ENCODE measurements at regions not wholly inside any gene's neighbourhood (a gene's known extent, or its start where the extent isn't known, plus 50 kb on each side); places are given as distances from the start of the nearest gene placed in this dataset.

GRCh38 chr10:6734286-6734685 lies 154.2 kb upstream of the PRKCQ start (continued):
- TF ChIP-seq, protein P1, sequence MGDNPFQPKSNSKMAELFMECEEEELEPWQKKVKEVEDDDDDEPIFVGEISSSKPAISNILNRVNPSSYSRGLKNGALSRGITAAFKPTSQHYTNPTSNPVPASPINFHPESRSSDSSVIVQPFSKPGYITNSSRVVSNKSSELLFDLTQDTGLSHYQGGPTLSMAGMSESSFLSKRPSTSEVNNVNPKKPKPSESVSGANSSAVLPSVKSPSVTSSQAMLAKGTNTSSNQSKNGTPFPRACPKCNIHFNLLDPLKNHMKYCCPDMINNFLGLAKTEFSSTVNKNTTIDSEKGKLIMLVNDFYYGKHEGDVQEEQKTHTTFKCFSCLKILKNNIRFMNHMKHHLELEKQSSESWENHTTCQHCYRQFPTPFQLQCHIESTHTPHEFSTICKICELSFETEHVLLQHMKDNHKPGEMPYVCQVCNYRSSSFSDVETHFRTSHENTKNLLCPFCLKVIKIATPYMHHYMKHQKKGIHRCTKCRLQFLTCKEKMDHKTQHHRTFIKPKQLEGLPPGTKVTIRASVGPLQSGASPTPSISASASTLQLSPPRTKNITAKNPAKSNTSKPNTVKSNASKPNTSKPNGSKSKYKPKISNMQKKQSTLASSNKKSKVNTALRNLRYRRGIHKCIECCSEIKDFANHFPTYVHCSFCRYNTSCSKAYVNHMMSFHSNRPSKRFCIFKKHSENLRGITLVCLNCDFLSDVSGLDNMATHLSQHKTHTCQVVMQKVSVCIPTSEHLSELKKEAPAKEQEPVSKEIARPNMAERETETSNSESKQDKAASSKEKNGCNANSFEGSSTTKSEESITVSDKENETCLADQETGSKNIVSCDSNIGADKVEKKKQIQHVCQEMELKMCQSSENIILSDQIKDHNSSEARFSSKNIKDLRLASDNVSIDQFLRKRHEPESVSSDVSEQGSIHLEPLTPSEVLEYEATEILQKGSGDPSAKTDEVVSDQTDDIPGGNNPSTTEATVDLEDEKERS (tag by site-specific recombination; IDR thresholded peaks at IDR 0.05): no peak
- TF ChIP-seq TCF7L2 (IDR thresholded peaks at IDR 0.05; ENCODE audit: borderline replicate concordance, low read depth, low read length): no peak

- ChIA-PET POLR2A (no interaction called here), CTCF (interaction anchor here (0.6 kb wide), 1 partner anchor 62 kb away, joined by 3 read pairs; no protein-coding TSS in a partner anchor)
- H3K9me3 ChIP-seq (ENCODE audit: control insufficient read depth, insufficient read depth, low read depth, low read length): no peaks in the 10 kb centered on the region
- H3K36me3 ChIP-seq (ENCODE audit: control insufficient read depth in 2 of 2, insufficient read depth in 1 of 2, low read length in 2 of 2): no peaks in the 10 kb centered on the region
- H3K4me3 ChIP-seq (ENCODE audit: low read depth, low read length): no peak overlapping the region
- no peaks in the 10 kb centered on the region for H3K4me1 ChIP-seq (ENCODE audit: control insufficient read depth, insufficient read depth, low read length)
- TF ChIP-seq ZNF776 (tag by site-specific recombination; IDR thresholded peaks at IDR 0.05; ENCODE audit: borderline replicate concordance) (no peak), ZIC2 (tag by site-specific recombination; IDR thresholded peaks at IDR 0.05) (no peak)
- H3K27ac ChIP-seq (ENCODE audit: extremely low read depth, low read depth, low read length): no peak overlapping the region
These were observed 149.8 kb upstream of the PRKCQ start for GRCh38 chr10:6729861-6730344.

- Histone ChIP-seq H3K9me3 (ENCODE audit: control insufficient read depth, insufficient read depth, low read depth, low read length) (no peaks in the 10 kb centered on the region), H3K27ac (ENCODE audit: extremely low read depth, low read depth, low read length) (no peak overlapping the region), H3K36me3 (ENCODE audit: control insufficient read depth in 2 of 2, insufficient read depth in 1 of 2, low read length in 2 of 2) (no peaks in the 10 kb centered on the region), H3K4me1 (ENCODE audit: control insufficient read depth, insufficient read depth, low read length) (no peaks in the 10 kb centered on the region), H3K4me3 (ENCODE audit: low read depth, low read length) (no peak overlapping the region)
- CTCF ChIA-PET: interaction anchor here (0.6 kb wide), 1 partner anchor 61 kb away, joined by 3 read pairs; no protein-coding TSS in a partner anchor
- TF ChIP-seq KLF10 (tag by site-specific recombination; IDR thresholded peaks at IDR 0.05): no peak
- TF ChIP-seq PRDM2 (tag by site-specific recombination; IDR thresholded peaks at IDR 0.05; ENCODE audit: borderline replicate concordance): no peak
- POLR2A ChIA-PET: no interaction called here
These were observed 149.1 kb upstream of the PRKCQ start for GRCh38 chr10:6729071-6729774.

DNA sequence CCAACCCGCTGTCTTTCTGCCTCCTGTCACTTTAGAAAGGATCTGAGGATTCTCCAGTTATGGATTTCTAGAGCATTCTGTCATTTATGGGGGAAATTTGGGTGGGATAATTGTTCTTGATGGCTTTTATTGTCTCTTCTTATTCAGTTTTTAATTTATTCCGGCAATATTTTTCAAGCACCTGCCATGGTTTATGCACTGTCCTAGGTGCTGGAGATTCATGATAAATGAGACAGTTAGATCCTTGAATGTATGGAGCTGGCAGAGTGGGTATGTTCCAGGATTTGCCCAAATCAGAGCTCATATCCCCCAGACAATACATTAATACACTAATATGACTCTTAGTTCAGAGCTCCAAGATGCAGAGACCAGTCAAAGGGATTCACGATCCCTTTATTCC lies 146.8 kb upstream of the PRKCQ start:
- Histone ChIP-seq H3K27ac (ENCODE audit: extremely low read depth, low read depth, low read length) (no peak overlapping the region), H3K36me3 (ENCODE audit: control insufficient read depth in 2 of 2, insufficient read depth in 1 of 2, low read length in 2 of 2) (no peaks in the 10 kb centered on the region), H3K9me3 (ENCODE audit: control insufficient read depth, insufficient read depth, low read depth, low read length) (no peaks in the 10 kb centered on the region), H3K4me1 (ENCODE audit: control insufficient read depth, insufficient read depth, low read length) (no peaks in the 10 kb centered on the region), H3K4me3 (ENCODE audit: low read depth, low read length) (no peak overlapping the region)
- ChIA-PET POLR2A (no interaction called here), CTCF (no interaction called here)
- no peak for TF ChIP-seq YY2 (tag by site-specific recombination; IDR thresholded peaks at IDR 0.05)
- peak; percentile 68 for TF ChIP-seq REST (tag by site-specific recombination; IDR thresholded peaks at IDR 0.05)

Data from HEK293 (cell line).